Stimulated activated CD8-positive, alpha-beta memory T cell treated with anti-CD3 and anti-CD28 coated beads, Interleukin-15, amount 100 ng/mL, for 1 hour (primary cell): ENCODE measurements at regions not wholly inside any gene's neighbourhood (a gene's known extent, or its start where the extent isn't known, plus 50 kb on each side); places are given as distances from the start of the nearest gene placed in this dataset.

Experiments
- DNase-seq: peaks from one replicate; pipeline ENCODE4 v3.0.0-alpha.2; 2020; ENCODE audit warnings: low read depth

DNA sequence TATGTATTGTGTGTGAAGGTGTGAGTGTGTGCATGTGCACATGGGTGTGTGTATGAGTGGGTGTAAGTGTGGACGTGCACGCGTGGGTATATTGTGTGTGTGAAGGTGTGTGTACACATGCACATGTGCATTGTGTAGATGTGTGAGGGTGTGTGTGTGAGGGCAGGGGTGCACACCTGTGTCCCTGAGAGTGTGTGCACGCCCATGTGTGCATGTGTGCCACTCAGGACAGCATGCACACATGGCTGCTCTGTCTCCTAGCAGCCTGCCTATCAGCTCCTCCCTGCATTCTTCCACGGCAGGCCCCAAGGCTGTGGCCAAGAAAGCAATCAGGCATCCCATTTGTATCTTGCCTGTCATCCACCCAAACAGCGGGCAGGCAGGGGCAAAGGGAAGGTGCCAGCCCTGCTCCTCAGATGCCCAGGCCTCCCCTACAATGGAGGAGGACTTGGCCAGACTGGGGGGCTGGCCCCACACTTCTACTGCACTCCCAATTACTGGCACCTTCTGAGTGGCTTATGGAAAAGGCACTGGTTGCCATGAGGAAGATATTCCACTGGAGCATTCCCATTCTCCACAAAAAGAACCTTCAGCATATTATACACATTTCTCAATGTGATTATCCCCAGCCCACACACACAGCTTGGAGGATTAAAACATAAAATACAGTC lies 380.4 kb upstream of the ZMIZ1 start:
- DNase-seq: no peak

DNA sequence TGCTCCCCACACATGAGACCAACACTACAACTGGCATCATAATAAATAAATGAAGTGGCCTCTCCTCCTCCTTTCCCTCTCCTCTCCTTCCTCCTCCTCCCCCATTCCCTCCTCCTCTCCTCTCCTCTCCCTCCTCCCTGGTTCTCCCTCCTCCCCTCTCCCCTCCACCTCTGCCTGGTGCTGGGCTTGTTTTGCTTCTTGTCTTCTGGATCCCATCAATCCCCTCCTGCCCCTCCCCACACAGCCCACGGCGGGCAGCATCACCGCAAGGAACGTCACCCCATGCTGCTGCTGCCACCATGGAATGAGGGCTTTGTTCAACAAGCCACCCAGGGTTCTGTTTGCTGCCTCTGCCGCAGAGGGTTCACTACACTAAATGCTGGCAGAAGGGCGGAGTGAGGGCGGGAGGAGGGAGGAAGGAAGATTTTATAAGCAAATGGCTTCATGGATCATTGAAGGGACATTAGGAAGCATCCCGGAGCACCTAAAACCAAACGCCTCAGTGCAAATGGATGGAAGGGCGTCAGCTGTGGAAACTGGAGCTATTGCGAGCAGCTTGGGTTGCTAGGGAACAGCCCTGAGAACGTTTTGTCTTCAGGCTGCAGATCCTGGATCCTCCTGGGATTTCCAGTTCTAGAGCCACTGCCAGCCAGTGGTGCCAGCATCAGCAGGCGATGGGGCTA lies 379.7 kb upstream of the ZMIZ1 start:
- DNase-seq: no peak

DNA sequence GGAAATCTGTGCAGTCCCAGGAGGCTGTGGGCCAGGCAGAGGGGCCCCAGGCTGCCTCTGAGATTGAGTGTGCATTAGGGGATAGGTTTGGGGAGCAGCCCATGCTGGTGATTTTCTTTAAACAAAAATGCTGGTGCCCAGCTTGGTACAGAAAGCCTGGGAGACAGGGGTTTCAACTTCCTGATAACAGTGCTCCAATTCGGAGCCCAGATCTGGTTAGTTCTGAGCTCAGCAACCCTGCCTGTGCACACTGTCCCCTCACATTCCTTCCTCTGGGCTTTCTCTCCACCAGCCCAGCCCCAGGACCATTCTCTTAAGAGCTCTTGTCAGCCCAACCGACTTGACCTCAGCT lies 379.2 kb upstream of the ZMIZ1 start:
- DNase-seq: no peak

DNA sequence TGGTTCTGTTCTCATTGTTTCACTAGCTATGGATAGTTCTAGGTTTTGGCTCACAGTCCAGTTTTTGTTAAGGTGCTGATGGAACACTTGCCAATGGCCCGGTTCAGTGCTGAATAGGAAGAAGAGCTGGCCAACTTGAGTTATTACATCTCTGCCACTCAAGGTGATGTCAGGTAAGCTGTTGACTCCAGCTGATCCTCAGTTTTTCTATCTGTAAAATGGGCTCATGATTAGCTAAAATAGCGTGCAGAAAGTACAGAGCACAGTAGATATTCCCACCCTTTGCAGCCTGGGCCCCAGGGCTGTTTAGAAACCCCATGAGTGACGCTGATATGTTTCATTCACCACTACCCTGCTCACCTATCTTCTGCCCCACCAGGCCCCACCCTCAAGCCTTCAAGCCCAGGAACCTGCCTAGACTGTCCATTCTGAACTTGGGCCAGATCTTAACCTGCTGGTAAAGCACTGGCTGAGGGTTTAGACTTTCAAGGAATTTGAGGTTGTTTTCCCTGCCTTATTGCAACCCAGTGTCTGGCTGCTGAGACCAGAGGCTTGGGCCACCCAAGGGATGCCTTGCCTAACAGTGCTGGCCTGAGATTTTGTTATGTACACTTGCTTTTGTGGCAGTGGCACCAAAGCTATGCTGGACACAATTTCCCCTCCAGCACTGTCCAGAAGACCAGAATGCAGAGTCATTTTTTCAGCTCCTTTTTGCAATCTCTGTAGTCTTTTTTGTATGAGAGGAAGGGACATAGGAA lies 378.2 kb upstream of the ZMIZ1 start:
- DNase-seq: no peak

DNA sequence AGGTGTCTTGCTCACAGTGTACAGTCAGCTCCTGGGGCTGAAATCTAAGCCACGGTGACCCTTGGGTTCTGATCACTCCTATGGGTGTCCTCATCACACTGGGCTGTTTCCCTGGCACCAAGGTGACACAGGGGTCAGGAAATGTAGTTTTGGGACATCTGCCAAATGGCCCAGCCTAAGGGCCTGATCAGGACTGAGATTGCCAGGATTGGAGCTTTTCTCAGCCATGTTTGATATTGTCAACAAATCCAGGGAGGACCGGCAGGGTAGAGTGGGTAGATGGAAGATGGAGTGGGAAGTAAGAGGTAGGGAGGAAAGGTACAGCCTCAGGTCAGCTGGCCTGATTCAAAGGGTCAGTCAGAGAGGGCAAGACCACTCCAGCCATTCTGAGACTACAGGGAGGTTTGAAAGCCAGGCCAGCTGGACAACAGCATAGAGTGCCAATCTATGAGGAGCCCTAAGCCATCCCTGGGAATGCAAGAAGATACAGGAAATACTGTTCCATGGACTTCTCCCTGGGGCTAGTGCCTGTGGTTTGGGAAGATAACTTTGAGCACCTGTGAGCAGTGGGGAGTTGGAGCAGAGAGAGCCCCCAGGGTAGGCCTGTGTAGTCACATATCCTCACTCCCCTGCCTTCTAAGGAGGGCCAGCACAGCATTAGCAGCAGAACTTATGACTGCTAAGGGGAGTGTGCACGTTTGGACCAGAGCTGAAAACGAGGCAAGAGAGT lies 377.3 kb upstream of the ZMIZ1 start:
- DNase-seq: no peak

DNA sequence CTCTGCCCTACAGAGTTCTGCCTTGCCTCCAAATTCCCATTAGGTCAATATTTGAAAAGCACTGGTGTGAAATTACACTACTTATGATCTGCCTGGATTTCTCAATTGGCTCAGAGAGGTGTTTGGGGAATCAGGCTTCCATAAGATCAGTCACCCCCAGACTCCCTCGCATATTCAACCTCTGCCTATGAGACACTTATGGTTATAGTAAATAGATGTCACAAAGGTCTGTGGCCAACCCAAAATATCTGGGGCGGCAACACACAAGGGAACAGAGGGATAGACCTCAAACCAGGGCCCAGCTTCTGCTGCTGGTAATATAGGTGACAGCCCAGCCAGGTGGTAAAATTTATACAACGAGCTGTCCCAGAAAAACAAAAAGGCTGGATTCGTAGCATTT lies 376.7 kb upstream of the ZMIZ1 start:
- DNase-seq: no peak

DNA sequence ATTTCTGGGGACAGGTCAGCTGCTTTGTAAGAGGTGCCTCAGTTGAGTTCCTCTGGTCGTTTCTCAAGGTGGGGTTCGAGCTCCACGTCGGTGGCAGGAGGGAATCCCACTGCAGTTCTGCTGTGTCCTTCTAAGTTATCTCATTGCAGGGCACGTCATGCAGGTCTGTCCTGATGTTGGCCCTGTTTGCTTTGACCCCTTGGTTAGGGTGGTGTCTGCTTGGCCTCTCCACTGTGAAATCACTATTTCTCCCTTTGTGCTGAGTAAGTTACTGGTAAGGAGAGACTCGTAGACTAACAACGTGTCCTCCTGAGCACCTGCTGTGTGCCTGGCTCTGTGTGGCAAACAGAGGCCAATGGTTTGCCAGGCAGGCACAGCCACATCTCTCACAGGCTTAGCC lies 372.9 kb upstream of the ZMIZ1 start:
- no peak for DNase-seq

DNA sequence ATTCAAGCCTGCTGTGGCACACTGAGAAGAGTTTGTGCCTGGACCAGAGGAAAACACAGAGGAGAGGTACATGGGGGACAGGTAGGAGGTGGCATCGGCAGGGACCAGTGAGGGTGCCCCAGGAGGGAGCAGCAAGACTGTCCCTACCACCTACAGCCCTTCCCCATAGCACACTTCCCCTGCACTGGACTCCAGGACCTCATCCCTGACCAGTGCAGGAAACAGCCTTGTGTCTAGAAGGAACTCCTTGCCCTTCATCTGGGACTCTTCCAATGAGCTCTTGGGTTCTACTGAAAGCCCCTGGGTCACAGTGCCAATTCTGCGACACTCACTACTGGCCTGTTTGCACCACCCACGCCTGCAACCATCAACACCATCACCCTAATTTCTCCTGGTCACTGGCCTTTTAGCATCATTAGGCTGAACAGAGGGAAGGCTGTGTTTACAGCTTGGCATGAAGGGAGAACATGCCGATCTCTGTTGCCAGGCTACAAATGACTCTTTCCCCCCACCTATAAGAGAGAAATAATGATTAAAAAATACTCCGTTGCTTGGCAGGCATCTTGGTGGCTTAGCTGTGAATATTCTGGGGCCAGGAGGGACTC lies 371.9 kb upstream of the ZMIZ1 start:
- DNase-seq: no peak

DNA sequence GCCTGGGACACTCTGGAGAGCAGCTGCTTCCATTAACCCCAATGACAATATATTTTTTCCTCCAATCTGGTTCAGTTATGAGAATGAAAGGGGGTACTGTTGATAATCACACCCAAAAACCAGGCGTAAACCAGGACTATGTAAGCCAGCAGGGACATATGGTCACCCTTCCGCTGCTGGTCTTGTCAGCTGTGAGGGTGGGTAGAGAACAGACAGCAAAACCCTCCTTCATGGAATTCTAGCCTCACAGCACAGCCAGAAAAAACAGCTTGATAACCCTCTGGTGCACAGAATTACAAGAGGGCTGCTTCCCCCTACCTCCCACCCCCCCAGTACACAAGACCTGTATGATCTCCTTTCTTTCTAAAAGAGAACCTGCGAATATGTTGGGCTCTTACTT lies 368.8 kb upstream of the ZMIZ1 start:
- no peak for DNase-seq

DNA sequence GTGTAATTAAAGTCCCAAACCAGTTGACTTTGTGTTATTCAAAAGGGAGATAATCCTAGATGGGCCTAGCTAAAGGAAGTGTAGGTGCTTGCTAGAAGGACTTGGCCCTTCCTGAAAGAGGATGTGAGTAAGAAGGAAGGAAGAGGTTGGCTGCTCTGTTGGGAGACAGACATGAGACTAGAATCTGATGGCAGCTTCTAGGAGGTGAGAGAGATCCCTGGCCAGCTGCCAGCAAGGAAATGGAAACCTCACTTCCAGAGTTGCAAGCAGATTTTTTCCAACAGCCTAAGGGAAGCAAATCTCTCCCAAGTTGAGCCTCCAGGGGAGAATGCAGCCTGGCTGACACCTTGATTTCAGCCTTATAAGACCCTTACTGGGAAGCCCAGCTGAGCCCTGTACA lies 368.4 kb upstream of the ZMIZ1 start:
- no peak for DNase-seq

DNA sequence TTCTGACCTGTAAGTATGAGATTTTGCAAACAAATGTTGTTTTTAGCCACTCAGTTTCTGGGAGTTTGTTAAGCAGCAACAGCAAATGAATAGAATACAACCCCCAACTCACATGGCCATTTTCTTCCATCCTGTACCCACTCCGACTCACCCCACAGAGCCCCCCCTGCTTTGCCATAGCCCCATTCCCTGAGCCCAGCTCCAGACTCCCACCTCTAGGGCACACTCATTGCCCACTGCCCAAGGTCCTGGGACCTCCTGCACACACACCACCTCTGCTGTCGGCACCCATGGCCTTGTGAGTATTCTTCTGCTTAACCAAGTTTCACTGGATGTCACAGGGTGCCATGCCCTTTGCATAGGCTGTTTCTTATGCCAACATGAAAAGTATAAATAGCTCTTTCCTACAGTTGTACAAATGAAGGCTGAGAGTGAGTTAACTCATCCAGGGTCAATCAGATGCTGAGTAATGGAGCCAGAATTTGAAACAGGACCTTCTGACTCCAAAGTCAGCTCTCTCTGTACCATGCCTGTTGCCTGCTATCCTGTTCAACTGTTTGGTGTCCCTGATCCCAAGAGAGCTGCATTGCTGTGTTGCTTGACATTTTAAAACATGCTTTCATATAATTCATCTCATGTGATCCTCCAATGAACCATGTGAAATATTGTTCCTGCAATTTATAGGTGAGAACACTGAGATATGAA lies 367.8 kb upstream of the ZMIZ1 start:
- no peak for DNase-seq

DNA sequence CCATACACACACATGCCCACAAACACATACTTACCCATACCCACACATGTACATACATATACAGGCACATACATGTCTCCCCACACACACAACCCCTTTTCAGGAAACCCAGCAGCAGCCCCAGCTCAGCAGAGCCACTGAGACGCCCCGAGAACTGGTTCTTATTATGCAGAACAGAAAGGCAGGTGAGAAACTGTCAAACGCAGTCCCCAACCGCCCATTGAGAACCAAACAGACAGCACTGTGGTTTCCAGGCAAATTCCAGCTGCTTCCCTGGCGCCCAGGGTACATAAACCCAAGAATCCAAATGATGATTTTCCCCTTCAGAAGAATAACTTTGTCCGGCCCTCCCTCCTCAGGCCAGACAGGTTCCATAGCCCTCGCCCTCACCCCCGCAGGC lies 366.6 kb upstream of the ZMIZ1 start:
- DNase-seq: no peak

DNA sequence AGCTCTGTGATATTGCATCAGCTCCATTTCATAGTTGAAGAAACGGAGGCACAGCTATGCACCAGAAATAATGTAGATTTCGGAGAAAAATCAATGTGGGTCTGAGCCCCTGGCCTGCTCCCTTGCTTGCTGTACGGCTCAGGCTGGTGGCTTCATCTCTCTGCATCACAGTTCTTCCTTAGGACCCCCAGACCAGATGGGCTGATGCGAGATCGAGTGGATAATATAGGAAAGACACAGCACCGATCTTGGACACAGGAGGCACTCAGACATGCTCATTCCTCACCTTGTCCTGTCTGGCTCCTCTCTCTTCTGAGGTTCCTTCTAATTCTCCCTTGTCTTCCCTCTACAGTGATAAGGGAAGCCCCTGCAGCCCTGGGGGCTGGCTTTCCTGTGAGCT lies 365.9 kb upstream of the ZMIZ1 start:
- DNase-seq: no peak

DNA sequence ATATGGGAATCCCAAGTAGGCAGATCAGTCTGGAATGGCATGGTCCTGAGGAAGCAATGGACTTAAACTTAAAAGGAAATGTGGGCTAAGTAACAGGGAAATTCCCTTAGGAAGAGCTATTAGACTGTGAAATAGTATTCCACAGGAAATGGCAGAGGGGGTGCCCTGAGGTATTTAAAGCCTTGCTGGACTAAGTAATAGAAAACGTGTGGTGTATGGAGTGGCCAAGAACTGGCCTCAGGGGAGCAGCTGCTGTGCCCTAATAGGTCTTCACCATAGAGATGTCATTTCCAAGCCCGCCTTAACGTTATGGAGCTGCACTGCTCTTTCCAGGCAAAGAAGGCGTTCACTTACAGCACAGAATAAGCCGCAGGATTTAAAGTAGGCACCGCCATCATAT lies 365.2 kb upstream of the ZMIZ1 start:
- DNase-seq: no peak

DNA sequence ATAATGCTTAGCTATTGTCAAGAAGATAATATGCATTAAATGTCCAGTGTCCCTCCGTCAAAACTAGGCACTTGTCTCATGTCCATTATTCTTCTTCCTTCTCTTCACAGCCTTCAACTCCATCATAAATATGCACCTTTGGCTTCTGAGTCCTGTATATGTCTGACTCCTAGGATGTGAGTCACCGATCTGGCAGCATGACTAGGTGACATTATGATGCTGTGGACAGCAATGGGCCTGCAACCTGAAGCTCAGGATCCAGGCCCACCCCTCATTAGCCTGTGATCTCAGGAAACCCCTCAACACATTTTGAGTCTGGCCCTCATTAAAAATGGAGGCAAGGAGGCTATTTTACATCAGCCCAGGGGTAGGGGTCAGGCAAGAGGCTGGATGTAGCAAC lies 362.5 kb upstream of the ZMIZ1 start:
- no peak for DNase-seq

DNA sequence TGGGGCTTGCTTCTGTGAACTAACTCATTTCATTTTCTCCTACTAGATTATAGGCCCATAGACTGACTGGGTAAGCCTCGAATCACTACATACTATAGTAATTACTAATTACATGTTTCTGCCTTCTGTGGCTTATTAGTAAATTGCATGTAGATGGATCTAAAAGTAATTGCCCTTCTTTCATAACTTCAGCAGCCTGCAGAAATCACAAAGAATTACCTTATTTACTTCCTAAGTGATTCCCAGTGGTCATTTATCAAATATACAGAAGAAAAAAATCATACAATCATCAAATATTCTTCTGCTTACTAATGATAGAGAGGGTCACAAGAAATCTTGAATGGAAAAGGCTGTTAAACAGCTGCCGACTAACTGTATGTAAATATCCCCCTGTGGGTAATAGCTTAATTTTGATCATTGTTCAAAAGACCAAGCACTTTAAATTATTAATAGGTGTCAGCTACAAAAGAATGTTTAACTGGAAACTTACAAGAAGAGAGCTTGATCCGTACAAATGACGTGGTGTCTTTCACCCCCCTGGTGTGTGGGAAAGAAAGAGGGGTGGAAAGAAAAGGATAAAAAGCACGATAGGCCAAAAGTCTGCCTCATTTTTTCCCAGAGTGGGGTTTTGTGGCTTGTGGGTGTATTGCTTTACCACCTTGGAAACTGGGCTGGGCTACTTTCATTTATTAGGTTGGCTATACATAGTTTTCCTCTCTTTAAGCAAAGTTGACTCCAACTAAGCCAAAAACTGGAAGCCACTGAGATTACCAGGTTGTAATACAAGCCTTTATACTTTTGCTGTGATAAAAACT lies 361.8 kb upstream of the ZMIZ1 start:
- DNase-seq: no peak

DNA sequence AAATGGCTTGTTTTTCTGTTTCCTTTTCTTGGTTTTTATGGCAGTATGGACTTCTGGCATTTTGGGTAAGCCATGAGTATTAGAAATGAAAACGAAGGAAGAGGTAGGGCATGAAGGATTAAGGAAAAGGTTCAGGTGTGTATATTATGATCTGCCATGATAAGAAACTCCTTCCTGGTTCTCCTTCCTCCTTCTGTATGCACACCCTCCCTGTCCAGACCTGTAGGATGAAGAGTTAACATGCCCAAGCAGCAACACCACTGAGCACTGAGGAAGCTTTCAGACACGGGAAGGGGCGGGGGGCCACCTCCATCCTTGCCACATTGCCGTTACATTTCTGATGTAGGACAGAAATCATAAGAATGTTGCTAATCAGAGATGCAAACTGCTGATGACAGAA lies 361.0 kb upstream of the ZMIZ1 start:
- no peak for DNase-seq

DNA sequence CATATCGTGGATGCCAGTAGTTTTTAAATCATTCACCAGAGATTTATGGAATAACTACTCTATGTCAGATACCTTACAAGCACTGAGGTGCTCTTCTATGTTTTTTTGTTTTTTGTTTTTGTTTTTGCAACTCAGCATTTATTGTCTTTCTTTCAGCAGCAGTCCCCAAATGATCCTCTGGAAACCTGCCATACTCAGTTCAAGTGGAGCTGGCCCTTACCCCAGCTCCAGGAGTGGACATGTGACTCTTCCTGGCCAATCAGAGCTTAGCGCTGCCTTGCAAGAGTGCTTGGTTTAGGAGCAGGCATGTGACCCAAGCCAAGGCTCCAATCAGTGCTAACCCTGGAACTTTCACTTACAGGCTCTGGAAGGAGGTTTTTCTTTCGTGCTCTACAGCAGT lies 356.6 kb upstream of the ZMIZ1 start:
- DNase-seq: no peak

DNA sequence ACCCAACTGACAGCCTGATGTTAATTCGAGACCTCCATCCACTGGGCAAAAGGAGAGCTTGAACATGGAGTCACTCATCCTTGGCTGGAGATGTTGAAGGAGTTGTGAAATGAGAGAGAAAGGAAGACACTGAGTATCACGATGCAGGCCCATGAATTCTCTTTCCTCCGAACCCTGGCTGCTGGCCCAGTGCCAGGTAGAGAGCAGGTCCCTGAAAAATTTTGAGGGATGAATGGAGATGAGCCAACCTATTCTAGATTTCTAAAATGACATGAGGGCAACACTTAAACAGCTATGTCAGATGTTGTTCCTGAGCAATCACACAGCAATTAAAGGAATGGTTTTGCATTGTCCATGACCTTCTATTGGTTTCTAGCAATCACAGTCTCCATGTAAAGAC lies 355.1 kb upstream of the ZMIZ1 start:
- no peak for DNase-seq

DNA sequence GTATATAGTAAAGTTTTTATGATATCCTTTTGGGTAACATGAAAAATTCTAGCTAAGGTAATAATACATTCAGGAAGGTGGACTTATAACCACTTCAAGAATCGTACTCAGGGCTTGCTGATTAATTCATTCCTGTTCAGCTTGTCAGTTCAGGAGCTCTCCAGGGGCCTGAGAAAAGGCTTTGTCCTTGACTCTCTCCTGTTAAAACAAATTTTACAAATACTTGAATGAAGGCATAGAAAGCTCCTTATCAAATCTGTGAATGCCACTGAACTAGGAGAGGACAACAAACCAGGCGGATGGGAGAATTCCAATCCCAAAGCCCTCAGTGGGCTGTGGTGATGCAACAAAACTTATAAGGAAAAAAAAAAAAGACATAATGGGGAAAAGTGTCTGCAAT lies 354.5 kb upstream of the ZMIZ1 start:
- no peak for DNase-seq

DNA sequence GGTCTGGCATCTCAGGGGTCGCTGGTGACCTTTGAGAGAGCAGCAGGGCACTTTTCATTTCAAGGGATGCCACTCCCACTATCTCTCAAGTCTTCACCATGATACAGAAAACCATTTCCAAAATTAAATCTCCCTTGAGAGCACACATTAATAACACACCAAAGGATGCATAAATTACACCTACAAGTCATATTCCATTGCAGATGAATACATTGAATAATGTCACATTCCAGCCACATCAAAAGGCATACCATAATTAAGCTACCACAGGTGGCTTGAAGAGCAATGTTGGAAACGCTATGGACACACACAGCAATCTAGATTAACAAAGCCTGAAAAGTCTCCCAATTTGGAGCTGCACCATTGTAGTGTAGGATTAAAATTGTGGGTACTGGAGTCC lies 353.3 kb upstream of the ZMIZ1 start:
- no peak for DNase-seq
